Neural progenitor cell (in vitro differentiated cells): ENCODE measurements at regions not wholly inside any gene's neighbourhood (a gene's known extent, or its start where the extent isn't known, plus 50 kb on each side); places are given as distances from the start of the nearest gene placed in this dataset.

ENCODE experiments used
- EZH2 ChIP-seq: fragments of 200-600 bp; sonication (generic); IDR thresholded peaks from 2 replicates; pipeline ENCODE4 v1.6.1; 2017; ENCODE audit warnings: antibody characterized with exemption, mild to moderate bottlenecking, moderate library complexity
- EZH2phosphoT487 ChIP-seq: fragments of 200-600 bp; sonication (generic); IDR thresholded peaks from 2 replicates; pipeline ENCODE4 v1.6.1; 2017; ENCODE audit warnings: antibody characterized with exemption
- TF ChIP-seq, protein P1 (sequence below): fragments of 200-600 bp; sonication (generic); IDR thresholded peaks from 2 replicates; pipeline ENCODE4 v1.5.1; 2017; ENCODE audit warnings: antibody characterized with exemption, mild to moderate bottlenecking

DNA sequence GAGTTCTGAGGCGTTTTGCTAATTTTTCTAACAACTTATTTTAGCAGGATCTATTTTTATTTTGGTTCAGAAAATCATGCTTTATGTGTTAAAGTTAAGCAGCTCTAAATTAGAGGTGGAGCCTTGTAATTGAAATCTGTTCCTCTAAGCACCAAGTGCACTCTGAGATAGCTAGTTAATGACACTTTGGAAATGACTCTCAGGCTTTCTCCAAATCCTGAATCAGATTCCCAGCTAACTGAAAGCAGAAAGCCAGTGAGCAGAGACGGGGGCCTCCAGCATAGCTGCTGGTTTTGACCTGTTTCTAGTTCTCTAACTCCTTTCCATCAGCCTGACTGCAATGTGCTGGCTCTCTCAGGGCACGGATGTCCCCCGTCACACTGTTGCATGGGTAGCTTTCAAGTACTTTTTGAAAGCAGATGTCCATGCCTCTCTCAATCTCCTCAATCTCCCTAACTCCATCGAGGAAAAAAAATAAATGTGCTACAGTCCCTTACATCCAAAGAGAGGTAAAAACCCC lies 326.5 kb downstream of the SATB2 start:
- no peak for TF ChIP-seq EZH2phosphoT487
- TF ChIP-seq, protein P1, sequence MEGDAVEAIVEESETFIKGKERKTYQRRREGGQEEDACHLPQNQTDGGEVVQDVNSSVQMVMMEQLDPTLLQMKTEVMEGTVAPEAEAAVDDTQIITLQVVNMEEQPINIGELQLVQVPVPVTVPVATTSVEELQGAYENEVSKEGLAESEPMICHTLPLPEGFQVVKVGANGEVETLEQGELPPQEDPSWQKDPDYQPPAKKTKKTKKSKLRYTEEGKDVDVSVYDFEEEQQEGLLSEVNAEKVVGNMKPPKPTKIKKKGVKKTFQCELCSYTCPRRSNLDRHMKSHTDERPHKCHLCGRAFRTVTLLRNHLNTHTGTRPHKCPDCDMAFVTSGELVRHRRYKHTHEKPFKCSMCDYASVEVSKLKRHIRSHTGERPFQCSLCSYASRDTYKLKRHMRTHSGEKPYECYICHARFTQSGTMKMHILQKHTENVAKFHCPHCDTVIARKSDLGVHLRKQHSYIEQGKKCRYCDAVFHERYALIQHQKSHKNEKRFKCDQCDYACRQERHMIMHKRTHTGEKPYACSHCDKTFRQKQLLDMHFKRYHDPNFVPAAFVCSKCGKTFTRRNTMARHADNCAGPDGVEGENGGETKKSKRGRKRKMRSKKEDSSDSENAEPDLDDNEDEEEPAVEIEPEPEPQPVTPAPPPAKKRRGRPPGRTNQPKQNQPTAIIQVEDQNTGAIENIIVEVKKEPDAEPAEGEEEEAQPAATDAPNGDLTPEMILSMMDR, result no peak
- no peak for TF ChIP-seq EZH2
